C4-2B (cell line): ENCODE measurements at regions not wholly inside any gene's neighbourhood (a gene's known extent, or its start where the extent isn't known, plus 50 kb on each side); places are given as distances from the start of the nearest gene placed in this dataset.
"Not testable (repeated sequence)": the region's sequence is repeated elsewhere in the genome, so short reads cannot be mapped to it uniquely, and the experiment has no call there.

Experiments used
- H3K27ac ChIP-seq: fragments of 450-650 bp; 2 replicates; pipeline ENCODE4 v1.5.1; 2017
- ZFX ChIP-seq: fragments of 450-650 bp; IDR thresholded peaks from 2 replicates; pipeline ENCODE4 v1.6.1; 2017
- TF ChIP-seq, protein P1 (sequence below): fragments of 450-650 bp; conservative IDR thresholded peaks from 2 replicates; pipeline ENCODE4 v1.5.1; 2017; ENCODE audit warnings: mild to moderate bottlenecking

DNA sequence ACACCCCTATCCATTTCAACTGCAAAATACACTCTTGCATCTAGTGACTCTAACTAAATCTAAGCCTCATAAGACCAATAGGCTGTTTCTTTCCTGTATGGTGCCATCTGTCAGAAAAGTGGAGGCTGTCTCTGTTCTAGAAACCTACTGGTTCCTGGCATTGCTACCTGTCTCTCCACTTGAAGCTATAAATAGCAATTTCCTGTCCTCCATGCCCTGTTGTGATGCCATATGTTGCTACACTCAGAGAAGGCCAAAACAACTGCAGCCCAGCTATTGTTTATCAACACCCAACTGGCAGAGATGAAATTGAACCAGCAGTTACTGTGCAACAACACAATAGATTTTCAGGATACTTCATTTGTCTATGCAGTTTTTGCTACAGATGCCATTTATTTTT lies 1355.1 kb upstream of the SLC39A10 start:
- no peak overlapping the region for H3K27ac ChIP-seq
- TF ChIP-seq, protein P1, sequence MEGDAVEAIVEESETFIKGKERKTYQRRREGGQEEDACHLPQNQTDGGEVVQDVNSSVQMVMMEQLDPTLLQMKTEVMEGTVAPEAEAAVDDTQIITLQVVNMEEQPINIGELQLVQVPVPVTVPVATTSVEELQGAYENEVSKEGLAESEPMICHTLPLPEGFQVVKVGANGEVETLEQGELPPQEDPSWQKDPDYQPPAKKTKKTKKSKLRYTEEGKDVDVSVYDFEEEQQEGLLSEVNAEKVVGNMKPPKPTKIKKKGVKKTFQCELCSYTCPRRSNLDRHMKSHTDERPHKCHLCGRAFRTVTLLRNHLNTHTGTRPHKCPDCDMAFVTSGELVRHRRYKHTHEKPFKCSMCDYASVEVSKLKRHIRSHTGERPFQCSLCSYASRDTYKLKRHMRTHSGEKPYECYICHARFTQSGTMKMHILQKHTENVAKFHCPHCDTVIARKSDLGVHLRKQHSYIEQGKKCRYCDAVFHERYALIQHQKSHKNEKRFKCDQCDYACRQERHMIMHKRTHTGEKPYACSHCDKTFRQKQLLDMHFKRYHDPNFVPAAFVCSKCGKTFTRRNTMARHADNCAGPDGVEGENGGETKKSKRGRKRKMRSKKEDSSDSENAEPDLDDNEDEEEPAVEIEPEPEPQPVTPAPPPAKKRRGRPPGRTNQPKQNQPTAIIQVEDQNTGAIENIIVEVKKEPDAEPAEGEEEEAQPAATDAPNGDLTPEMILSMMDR, result no peak
- TF ChIP-seq ZFX, result no peak

DNA sequence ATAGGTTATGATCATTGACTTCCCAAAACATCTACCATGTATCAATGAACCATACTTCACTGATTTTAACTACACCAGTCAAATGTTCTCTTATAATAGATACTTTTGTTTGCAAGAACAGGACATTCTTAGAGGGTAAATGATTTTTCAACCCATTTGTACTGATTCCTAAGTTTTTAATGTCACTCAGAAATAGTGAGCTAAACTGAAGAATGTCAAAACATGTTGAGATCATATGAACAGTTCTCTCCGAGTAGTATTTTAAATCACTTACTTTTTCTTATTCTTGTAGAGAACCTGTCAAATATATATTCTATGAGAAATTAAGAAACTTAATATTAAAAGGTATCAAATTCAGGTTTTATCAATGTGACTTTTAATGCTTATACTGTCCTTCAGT lies 1362.9 kb upstream of the SLC39A10 start:
- H3K27ac ChIP-seq, result no peak overlapping the region
- TF ChIP-seq, protein P1, result no peak
- no peak for TF ChIP-seq ZFX

DNA sequence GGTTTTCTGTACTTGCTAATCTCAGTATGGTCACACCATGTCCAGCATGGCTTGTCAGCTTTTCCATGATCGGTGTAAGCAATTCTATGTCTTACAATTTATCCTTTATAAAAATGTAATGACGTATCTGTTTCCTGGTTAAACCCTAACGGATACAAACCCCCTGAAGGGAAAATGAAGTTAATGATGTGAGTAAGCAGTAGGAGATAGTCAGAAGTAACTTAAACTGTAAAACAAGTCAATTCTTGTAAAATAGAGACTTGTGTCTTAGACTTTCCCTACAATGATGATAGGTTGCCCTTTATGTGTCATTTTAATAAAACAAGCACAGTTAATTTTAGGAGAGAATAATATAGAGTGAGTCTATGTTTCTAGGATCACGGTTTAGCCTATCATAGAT lies 1365.9 kb upstream of the SLC39A10 start:
- TF ChIP-seq, protein P1, result no peak
- no peak for TF ChIP-seq ZFX
- no peak overlapping the region for H3K27ac ChIP-seq

DNA sequence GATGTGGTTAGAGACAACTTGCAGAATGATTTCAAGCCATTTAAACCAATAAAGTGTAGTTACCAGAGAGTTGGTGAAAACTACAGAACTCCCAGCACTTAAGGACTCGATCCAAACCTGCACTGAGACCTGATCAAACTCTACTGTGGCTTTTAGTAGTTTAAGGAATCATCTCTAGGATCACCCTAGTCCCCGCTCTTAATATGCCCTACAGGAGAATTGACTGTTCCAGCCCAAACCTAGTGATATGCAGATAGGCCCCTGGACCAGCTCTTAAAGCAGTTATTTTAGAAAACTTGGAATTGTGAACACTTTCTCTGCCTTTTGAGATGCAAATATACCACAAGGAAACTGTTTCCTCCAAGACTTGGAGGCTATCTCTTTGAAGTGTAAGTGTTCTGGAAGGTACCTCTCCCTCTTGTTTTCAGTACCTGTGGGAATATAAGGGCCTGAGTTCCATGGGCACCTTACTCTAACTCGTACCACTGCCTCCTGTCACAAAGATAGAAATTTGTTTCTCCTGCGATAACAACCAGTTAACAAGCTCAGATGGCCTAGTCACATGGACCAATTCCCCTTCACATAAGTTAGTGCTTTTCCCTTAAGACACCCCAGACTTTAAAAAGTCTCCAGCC lies 1367.2 kb upstream of the SLC39A10 start:
- no peak overlapping the region for H3K27ac ChIP-seq
- TF ChIP-seq ZFX, result no peak
- TF ChIP-seq, protein P1, result no peak

DNA sequence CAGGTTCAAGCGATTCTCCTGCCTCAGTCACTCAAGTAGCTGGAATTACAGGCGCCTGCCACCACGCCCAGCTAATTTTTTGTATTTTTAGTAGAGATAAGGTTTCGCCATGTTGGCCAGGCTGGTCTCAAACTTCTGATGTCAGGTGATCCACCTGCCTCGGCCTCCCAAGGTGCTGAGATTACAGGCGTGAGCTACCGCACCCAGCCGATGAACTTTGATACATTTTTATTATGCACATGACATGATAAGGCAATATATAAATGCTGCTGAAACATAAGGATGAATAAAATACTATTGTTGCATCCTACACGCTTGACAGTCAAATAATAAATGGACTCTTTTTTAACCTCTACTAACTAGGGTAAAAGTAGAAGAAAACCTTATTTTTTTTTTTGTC lies 1380.4 kb upstream of the SLC39A10 start:
- not testable (repeated sequence) for H3K27ac ChIP-seq

DNA sequence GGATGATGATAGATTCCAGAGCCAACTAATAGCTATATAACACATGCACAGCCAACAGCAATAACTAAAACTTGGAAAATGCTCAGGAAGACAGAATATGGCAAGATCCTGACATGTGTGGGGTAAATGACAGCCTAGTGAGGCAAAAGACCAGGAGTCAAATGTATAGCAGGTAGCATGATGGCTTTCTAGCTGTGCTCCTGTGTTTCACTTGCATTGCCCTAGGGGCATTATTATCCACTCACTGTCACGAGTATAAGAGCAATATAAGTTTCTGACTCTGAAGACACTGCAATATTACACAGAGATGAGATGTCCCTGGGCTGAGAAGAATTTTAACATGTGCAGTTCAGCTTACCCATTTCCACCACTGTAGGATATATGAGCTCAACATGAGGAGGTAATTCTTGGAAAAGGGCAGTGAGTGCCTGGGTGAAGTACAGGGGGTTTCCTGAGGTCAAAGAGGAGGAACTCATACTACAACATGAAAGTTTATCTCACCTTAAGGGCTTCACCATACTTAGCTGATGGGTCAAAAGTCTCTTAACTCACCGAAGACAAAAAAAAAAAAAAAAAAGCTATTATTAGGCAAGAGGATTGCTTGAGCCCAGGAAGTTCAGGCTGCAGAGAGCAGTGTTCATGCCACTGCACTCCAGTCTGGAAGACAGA lies 1385.6 kb upstream of the SLC39A10 start:
- TF ChIP-seq, protein P1, result no peak
- TF ChIP-seq ZFX, result no peak
- H3K27ac ChIP-seq, result no peak overlapping the region

DNA sequence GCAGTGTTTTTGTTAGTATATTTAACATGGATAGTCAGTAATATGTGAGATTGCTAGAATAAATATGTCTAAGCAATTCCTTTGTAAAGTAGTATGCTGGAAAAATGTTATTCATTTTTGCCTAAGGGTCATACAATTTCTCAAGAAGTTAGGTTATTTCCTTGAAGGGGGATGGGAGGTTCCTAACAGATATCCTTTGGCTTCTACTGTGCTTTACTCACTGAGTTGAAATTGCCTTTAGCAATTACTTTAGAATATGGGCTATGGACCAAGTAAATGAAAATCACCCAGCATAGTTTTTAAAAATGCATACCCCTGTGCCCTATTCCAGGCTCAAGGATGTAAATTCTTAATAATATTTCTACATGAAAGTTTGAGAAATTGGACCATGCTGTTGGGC lies 1386.4 kb upstream of the SLC39A10 start:
- no peak for TF ChIP-seq ZFX
- TF ChIP-seq, protein P1, result no peak
- no peak overlapping the region for H3K27ac ChIP-seq

DNA sequence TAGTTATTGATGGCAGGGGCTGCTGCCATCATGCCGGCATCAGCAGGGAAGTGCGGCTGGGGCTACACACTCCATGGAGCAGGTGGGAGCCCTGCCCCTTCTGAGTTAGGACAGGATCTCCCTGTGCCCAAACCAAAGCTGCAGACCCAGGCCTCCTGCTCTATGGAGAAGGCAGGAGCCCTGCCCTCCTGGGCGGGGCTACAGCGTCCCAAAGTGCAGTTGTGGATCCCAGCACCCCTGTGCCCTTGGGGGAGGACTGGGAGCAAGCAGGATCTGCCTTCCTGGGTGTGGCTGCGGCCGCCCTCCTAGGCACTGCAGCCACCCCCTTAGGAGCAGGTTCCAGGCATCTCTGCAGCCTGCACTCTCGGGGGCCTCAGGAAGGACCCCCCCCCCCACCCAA lies 1392.4 kb upstream of the SLC39A10 start:
- TF ChIP-seq ZFX, result no peak
- TF ChIP-seq, protein P1, result no peak
- no peak overlapping the region for H3K27ac ChIP-seq
